H4 (cell line): ENCODE measurements at regions not wholly inside any gene's neighbourhood (a gene's known extent, or its start where the extent isn't known, plus 50 kb on each side); places are given as distances from the start of the nearest gene placed in this dataset.
"Not testable (repeated sequence)": the region's sequence is repeated elsewhere in the genome, so short reads cannot be mapped to it uniquely, and the experiment has no call there.

Source experiments
- DNase-seq: peaks from one replicate; pipeline ENCODE4 v3.0.0-alpha.2; 2015; ENCODE audit warnings: low spot score

DNA sequence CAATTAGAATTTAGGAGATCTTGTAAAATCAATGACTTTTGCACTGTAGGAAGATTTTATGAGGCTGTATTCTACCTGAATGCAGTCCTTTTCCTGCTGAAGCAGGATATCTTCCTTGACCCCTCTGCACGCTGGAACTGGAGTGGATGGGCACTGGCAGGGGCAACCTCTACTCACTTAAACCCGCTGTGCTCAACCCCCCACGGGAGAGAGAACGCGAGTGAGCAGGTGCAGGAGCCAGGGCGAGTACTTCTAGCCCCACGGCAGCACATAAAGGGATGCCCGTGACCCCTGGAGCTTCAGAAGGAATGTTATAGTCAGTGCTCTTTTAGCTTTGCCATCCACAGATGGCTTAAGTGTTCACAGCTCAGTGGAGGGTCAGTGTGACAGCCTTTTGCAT, 1144.8 kb downstream of the EPHA7 start:
- DNase-seq = no peak

DNA sequence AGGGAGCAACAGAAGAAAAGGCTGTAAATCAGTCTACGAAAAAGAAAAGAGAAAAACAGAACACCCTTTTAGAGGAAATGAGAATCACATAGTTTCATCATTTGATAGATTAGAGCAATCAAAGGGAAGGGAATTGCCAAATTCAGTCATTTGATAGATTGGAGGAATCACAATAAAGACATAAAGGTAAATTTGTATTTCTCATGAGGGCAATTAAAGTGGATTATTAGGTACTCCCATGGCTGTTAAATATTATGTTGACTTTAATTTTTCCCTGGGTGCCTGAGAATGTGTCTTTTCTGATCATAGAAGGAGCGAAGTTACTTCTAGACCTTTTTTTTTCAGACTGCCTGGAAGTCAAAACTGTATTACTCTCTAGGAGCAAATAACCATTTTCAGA, 1145.7 kb downstream of the EPHA7 start:
- no peak for DNase-seq

DNA sequence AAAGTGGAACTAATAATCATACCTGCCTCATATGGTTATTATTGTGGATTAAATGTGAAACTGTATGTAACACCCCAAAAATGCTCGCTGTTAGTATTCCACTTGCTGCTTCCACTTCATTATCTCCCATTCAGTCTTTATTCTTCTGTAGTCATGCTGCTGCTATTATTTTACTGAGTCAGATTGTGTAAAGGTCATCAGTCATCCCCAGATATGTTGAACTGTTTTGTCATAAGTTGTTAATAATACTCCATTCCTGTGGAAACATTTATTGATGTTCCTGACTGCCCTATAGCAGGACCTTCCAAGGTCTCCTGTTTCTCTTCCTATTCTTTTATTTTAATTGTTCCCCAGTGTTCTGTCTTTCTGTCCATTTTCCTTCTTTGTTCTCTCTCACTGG, 1148.3 kb downstream of the EPHA7 start:
- no peak for DNase-seq

GRCh38 chr6:92270365-92270764, 1149.0 kb downstream of the EPHA7 start:
- DNase-seq = no peak

DNA sequence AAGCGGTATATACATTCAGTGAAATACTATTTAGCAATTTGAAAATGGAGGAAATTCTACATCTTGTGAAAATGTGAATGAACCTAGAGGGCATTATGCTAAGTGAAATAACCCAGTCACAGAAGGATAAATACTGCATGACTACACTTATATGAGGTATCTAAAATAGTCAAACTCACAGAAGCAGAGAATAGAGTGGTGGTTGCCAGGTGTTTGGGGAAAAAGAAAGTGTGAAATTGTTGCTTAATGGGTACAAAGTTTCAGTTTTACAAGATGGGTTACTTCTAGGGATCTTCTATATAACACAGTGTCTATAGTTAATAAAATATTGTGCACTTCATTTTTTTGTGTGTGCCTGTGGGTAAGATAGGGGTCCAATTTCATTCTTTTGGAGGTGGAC, 1152.0 kb downstream of the EPHA7 start:
- no peak for DNase-seq

GRCh38 chr6:92263864-92264263, 1155.5 kb downstream of the EPHA7 start:
- DNase-seq = no peak

GRCh38 chr6:92259171-92259570, 1160.2 kb downstream of the EPHA7 start:
- no peak for DNase-seq

DNA sequence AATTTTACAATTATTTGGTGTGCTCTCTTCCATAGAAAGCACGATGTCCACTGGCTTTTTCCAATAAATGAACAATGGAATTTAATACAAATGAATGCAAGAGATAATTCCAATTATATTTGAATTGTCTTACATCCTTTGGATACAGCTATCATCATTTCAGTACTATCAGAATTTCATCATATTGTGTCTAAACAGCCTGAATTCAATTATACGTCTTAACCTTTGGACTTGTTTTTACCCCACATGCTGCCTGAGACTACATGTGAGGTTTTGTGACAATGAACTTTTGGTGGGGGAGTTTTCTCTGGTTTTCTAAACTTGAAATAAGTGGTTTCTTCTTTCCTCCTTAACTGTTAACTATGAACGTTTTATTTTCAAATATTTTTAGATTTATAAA, 1176.0 kb downstream of the EPHA7 start:
- DNase-seq = no peak

GRCh38 chr6:92231171-92231701, 1188.1 kb downstream of the EPHA7 start:
- no peak for DNase-seq

GRCh38 chr6:92219987-92220386, 1199.4 kb downstream of the EPHA7 start:
- not testable (repeated sequence) for DNase-seq

DNA sequence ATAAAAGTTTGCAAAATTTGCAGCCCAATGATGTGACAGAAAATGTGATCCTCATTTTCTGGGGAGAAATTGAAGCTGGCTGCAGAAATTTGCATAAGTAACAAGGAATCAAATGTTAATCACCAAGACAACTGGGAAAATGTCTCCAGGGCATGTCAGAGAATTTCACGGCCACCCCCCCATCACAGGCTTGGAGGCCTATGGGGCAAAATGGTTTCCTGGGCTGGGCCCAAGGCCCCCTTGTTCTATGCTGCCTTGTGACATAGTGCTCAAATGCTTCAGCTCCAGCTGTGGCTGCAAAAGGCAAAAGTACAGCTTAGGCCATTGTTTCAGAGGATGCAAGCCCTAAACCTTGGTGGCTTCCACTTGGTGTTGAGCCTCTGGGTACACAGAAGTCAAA, 1202.6 kb downstream of the EPHA7 start:
- no peak for DNase-seq

DNA sequence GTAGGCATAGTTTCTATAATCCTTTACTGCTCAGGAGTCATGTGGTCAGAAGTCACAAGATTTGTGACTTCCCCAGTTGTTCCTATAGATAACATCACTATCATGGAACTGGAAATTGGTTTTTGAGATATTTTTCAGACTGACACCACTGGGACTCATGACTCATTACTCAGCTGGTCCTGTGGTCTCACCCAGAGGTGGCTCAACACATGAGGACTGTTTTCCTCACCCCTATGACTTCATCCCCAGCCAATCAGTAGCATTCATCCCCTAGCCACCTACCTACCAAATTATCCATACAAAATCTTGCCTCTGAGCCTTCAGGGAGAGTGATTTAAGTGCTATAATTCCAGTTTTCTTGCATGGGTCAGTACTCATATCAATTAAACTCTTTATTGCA, 1217.7 kb downstream of the EPHA7 start:
- peak; percentile 50 for DNase-seq

- DNase-seq = no peak
Observed at GRCh38 chr6:92196325-92196724, 1223.0 kb downstream of the EPHA7 start.

- no peak for DNase-seq
Observed at GRCh38 chr6:92195796-92196195, 1223.6 kb downstream of the EPHA7 start.

DNA sequence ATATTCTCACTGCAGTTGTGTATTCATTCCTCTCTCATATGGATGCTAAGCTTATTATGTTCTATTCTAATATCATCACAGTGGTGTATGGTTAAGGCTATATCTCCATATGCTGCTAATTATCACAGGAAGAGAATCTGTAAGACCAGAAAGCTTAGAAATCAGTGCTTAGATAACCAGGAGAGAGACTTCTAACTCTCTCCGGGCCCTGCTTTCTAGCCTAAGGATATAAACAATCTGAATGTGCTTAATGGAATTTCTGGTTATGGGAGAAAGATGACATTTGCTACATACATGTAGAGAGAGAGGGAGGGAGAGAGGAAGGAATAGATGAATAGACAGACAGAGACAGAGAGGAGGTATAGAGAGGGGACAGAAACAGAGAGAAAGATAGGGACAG, 1231.3 kb downstream of the EPHA7 start:
- DNase-seq = no peak

GRCh38 chr6:92184933-92185332, 1234.4 kb downstream of the EPHA7 start:
- DNase-seq = no peak

DNA sequence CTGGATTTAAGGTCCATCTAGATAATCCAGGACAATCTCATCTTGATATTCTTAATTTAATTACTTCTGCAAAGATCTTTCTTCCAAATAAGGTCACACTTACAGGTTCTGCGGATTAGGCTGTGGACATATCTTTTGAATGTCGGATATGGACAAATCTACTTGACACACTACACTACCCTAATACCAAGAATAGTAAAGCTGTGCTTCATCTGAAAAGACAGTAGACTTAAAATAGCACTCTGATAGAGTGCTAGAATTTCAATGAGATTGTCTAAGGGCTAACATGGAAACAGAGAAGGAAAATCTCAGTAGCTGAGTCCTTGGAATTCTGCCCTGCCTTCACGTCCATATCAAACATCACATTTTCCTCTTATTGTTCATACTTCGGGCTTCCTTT, 1238.0 kb downstream of the EPHA7 start:
- no peak for DNase-seq

DNA sequence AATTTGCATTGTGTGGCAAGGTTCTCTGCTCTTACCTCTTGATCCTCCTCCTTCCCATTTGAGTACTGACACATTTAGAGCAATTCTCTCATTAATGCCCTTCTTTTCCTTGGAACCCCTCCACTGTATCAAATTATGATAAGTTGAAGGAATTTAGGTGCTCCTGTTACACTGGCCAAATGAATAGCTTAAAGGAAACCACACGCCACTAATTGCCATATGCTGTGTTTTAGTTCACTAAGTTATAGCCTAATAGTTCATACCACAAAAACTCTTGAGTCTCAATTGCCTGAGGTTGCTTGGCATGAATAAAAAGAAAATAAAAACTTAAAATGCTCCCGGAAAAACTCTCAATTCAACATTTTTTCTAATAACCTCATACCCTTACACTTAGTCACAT, 1239.3 kb downstream of the EPHA7 start:
- DNase-seq = no peak

DNA sequence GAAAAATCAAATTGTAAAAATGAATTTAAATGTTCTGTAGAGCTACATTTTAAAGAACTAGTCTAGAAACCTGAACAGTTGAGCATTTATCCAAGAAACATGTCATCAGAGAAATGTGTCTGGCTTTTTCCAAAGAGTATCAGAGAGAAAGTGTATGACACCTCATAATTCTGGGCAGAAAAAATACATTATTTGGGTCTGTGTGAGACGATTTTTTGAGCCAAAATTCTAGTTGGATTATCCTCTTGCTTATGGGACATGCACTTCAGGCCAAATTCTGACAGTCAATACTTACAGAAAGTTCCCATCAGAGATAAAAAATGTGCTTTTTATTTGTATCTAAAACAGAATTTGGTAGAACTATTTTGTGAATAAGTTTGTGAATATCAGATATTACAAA, 1242.7 kb downstream of the EPHA7 start:
- DNase-seq = no peak

GRCh38 chr6:92174398-92175073, 1244.8 kb downstream of the EPHA7 start:
- DNase-seq = no peak

GRCh38 chr6:92169506-92169905, 1249.9 kb downstream of the EPHA7 start:
- no peak for DNase-seq

GRCh38 chr6:92166666-92167065, 1252.7 kb downstream of the EPHA7 start:
- DNase-seq = no peak

DNA sequence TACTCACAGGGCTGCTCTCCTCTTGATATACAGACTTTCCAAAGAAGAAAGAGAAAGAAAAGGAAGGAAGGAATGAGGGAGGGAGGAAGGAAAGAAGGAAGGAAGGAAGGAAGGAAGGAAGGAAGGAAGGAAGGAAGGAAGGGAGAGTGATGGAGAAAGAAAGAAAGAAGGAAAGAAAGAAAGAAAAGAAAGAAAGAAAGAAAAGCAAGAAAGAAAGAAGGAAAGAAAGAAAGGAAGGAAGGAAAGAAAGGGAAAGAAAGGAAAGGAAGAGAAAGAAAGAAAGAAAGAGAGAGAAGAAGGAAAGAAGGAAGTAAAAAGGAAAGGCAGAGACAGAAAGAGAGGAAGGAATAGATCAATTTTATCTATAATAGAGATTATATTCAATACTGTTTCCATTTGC, 1257.4 kb downstream of the EPHA7 start:
- no peak for DNase-seq

DNA sequence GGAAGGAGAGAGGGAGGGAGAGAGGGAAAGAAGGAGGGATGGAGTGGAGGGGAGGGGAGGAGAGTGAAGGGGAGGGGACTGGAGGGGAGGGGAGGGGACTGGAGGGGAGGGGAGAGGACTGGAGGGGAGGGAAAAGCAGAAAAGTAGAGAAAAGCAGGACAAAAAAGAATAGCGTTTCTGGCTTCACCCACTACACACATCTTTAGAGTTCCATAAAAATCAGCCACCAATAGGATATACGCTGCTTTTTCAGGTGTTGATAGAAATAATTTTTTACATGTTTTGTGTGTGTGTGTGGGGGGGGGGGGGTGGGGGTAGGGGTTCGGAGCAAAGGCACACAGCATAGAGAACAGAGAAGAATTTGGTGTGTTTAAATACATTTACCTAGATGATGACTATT, 1259.1 kb downstream of the EPHA7 start:
- no peak for DNase-seq
